Keratinocyte (primary cell): ENCODE measurements at regions not wholly inside any gene's neighbourhood (a gene's known extent, or its start where the extent isn't known, plus 50 kb on each side); places are given as distances from the start of the nearest gene placed in this dataset.

ENCODE experiments used
- DNase-seq: peaks from one replicate; pipeline ENCODE4 v3.0.0-alpha.2; 2011; ENCODE audit warnings: low read depth, missing footprints, low spot score
- FAIRE-seq: peaks from 2 replicates; lab custom pipeline; 2011; peaks lifted over from hg19 to GRCh38; lab: Jason Lieb, UNC
- H2AFZ ChIP-seq: 2 replicates; pipeline ENCODE4 v1.6.0; 2012; ENCODE audit warnings: low read length, control low read depth, inconsistent platforms; ENCODE audit not compliant: control insufficient read depth
- H3K27ac ChIP-seq: 2 replicates; pipeline ENCODE4 v1.5.1; 2011; ENCODE audit warnings: low read length; ENCODE audit not compliant: control insufficient read depth, insufficient read depth
- H3K27me3 ChIP-seq: 3 replicates; pipeline ENCODE4 v1.6.0; 2011; ENCODE audit warnings: low read length; ENCODE audit not compliant: control insufficient read depth, insufficient read depth; ENCODE audit errors: extremely low read depth
- H3K36me3 ChIP-seq, 2 experiments: 2 replicates in 1 of 2; 3 replicates in 1 of 2; pipeline ENCODE4 v1.5.1; 2011; ENCODE audit warnings: low read length in 2 of 2, mild to moderate bottlenecking in 1 of 2; ENCODE audit not compliant: control insufficient read depth in 2 of 2, insufficient read depth in 2 of 2; ENCODE audit errors: extremely low read depth in 1 of 2
- H3K4me1 ChIP-seq: 3 replicates; pipeline ENCODE4 v1.5.1; 2011; ENCODE audit warnings: low read length; ENCODE audit not compliant: control insufficient read depth, insufficient read depth; ENCODE audit errors: extremely low read depth
- H3K4me2 ChIP-seq: 3 replicates; pipeline ENCODE4 v1.6.0; 2011; ENCODE audit warnings: low read depth, low read length; ENCODE audit not compliant: control insufficient read depth, insufficient read depth; ENCODE audit errors: extremely low read depth
- H3K4me3 ChIP-seq, 3 experiments: fragments of 200-600 bp in 1 of 3; sonication (generic) in 1 of 3; 2 replicates in 2 of 3; 3 replicates in 1 of 3; pipeline ENCODE4 v1.5.1; 2011 to 2016; ENCODE audit warnings: low read length in 3 of 3, mild to moderate bottlenecking in 3 of 3, control low read depth in 2 of 3, inconsistent platforms in 1 of 3, low read depth in 1 of 3, mixed read lengths in 1 of 3, mixed run types in 1 of 3, moderate library complexity in 1 of 3; ENCODE audit not compliant: control insufficient read depth in 2 of 3, insufficient read depth in 2 of 3; ENCODE audit errors: extremely low read depth in 1 of 3
- H3K79me2 ChIP-seq: 2 replicates; pipeline ENCODE4 v1.6.0; 2012; ENCODE audit warnings: low read length; ENCODE audit not compliant: control insufficient read depth, insufficient read depth
- H3K9ac ChIP-seq: 3 replicates; pipeline ENCODE4 v1.6.0; 2011; ENCODE audit warnings: low read length; ENCODE audit not compliant: control insufficient read depth, insufficient read depth; ENCODE audit errors: extremely low read depth
- H3K9me1 ChIP-seq: 3 replicates; pipeline ENCODE4 v1.6.0; 2011; ENCODE audit warnings: low read length; ENCODE audit not compliant: control insufficient read depth, insufficient read depth; ENCODE audit errors: extremely low read depth
- H3K9me3 ChIP-seq: 2 replicates; pipeline ENCODE4 v1.5.1; 2012; ENCODE audit warnings: low read depth, low read length; ENCODE audit not compliant: control insufficient read depth
- H4K20me1 ChIP-seq: 3 replicates; pipeline ENCODE4 v1.6.0; 2011; ENCODE audit warnings: low read length; ENCODE audit not compliant: control insufficient read depth, insufficient read depth; ENCODE audit errors: extremely low read depth
- CTCF ChIP-seq, 3 experiments: IDR thresholded peaks in 1 of 3; conservative IDR thresholded peaks in 1 of 3; optimal IDR thresholded peaks in 1 of 3; 2 replicates in 2 of 3; 3 replicates in 1 of 3; pipeline versions ENCODE3 to v1.5.1; 2011; ENCODE audit warnings: low read length in 3 of 3, mild to moderate bottlenecking in 3 of 3, moderate library complexity in 2 of 3, control low read depth in 1 of 3, inconsistent platforms in 1 of 3; ENCODE audit not compliant: insufficient read depth in 2 of 3; ENCODE audit errors: extremely low read depth in 1 of 3
- EZH2 ChIP-seq: IDR thresholded peaks from one replicate; pipeline ENCODE4 v1.6.1; 2012; ENCODE audit warnings: inconsistent platforms, mild to moderate bottlenecking, low read length, moderate library complexity
- dilution Hi-C: fragments of 300-500 bp; cut with MboI; formaldehyde crosslinking; loops from one replicate; pipeline ENCODE4 v1.7.0; 2020; ENCODE audit warnings: low sequenced_read_pairs; ENCODE audit not compliant: extremely low pct_ligation_motif_present

- dilution Hi-C loops = no loop called here
- no peak for FAIRE-seq
Measured at GRCh38 chr10:111967116-111967515, 216.4 kb downstream of the GPAM start.

GRCh38 chr10:111967547-111967946 is 216.0 kb downstream of the GPAM start:
- H3K4me1 ChIP-seq = no peaks in the 10 kb centered on the region
- H3K9me1 ChIP-seq = no peaks in the 10 kb centered on the region
- no peak overlapping the region for H3K9ac ChIP-seq
- no peaks in the 10 kb centered on the region for H3K36me3 ChIP-seq
- no peaks in the 10 kb centered on the region for H3K27me3 ChIP-seq
- H3K9me3 ChIP-seq = no peaks in the 10 kb centered on the region
- H3K27ac ChIP-seq = no peak overlapping the region
- dilution Hi-C loops = no loop called here
- H3K4me3 ChIP-seq = no peak overlapping the region
- H3K4me2 ChIP-seq = no peak overlapping the region
- FAIRE-seq = no peak
- H3K79me2 ChIP-seq = no peaks in the 10 kb centered on the region
- no peak for DNase-seq
- H2AFZ ChIP-seq = no peak overlapping the region
- H4K20me1 ChIP-seq = no peaks in the 10 kb centered on the region
- no peak for TF ChIP-seq EZH2
- TF ChIP-seq CTCF (optimal IDR thresholded peaks at IDR 0.05 in 1 of 3, IDR thresholded peaks at IDR 0.05 in 1 of 3, conservative IDR thresholded peaks at IDR 0.05 in 1 of 3; ENCODE audit: extremely low read depth in 1 of 3, insufficient read depth in 2 of 3, low read length in 3 of 3) = peak in 2 of 3 experiments; percentile 29

More at GRCh38 chr10:111967116-111967515, 216.4 kb downstream of the GPAM start:
- no peaks in the 10 kb centered on the region for H3K4me1 ChIP-seq
- H3K27ac ChIP-seq = no peak overlapping the region
- no peaks in the 10 kb centered on the region for H3K36me3 ChIP-seq
- no peak overlapping the region for H3K9ac ChIP-seq
- no peak overlapping the region for H3K4me3 ChIP-seq
- no peaks in the 10 kb centered on the region for H3K9me1 ChIP-seq
- no peaks in the 10 kb centered on the region for H3K9me3 ChIP-seq
- H3K27me3 ChIP-seq = no peaks in the 10 kb centered on the region
- no peak for DNase-seq
- H3K4me2 ChIP-seq = no peak overlapping the region
- no peak overlapping the region for H2AFZ ChIP-seq
- no peaks in the 10 kb centered on the region for H3K79me2 ChIP-seq
- H4K20me1 ChIP-seq = no peaks in the 10 kb centered on the region
- TF ChIP-seq EZH2 = no peak
- no peak for TF ChIP-seq CTCF (optimal IDR thresholded peaks at IDR 0.05 in 1 of 3, IDR thresholded peaks at IDR 0.05 in 1 of 3, conservative IDR thresholded peaks at IDR 0.05 in 1 of 3; ENCODE audit: extremely low read depth in 1 of 3, insufficient read depth in 2 of 3, low read length in 3 of 3)
